DOHH2 (cell line): ENCODE measurements at regions not wholly inside any gene's neighbourhood (a gene's known extent, or its start where the extent isn't known, plus 50 kb on each side); places are given as distances from the start of the nearest gene placed in this dataset.

Source experiments
- H3F3A ChIP-seq: fragments of 200-600 bp; sonication (generic), shearing (Covaris generic); 2 replicates; pipeline ENCODE4 v1.6.0; 2016; ENCODE audit warnings: antibody characterized with exemption, mild to moderate bottlenecking; ENCODE audit not compliant: control insufficient read depth, insufficient read depth
- H3K27ac ChIP-seq: fragments of 200-600 bp; sonication (generic); 2 replicates; pipeline ENCODE4 v1.5.1; 2014; ENCODE audit warnings: low read depth, mild to moderate bottlenecking, low read length, moderate library complexity
- H3K27me3 ChIP-seq: fragments of 200-600 bp; sonication (generic); 2 replicates; pipeline ENCODE4 v1.6.1; 2014; ENCODE audit warnings: mild to moderate bottlenecking, low read length, mixed read lengths; ENCODE audit not compliant: control insufficient read depth
- H3K36me3 ChIP-seq: fragments of 200-600 bp; sonication (generic); 2 replicates; pipeline ENCODE4 v1.6.1; 2014; ENCODE audit warnings: mild to moderate bottlenecking, low read length, moderate library complexity, mixed read lengths; ENCODE audit not compliant: control insufficient read depth
- H3K4me1 ChIP-seq: fragments of 200-600 bp; sonication (generic); 2 replicates; pipeline ENCODE4 v1.6.1; 2014; ENCODE audit warnings: mild to moderate bottlenecking, low read length, mixed read lengths; ENCODE audit not compliant: control insufficient read depth
- H3K4me2 ChIP-seq: fragments of 200-600 bp; sonication (generic); 2 replicates; pipeline ENCODE4 v1.6.0; 2014; ENCODE audit warnings: mild to moderate bottlenecking, low read length, moderate library complexity
- H3K4me3 ChIP-seq: fragments of 200-600 bp; sonication (generic); 2 replicates; pipeline ENCODE4 v1.5.1; 2014; ENCODE audit warnings: mild to moderate bottlenecking, low read length, mixed read lengths
- H3K79me2 ChIP-seq: fragments of 200-600 bp; sonication (generic); 2 replicates; pipeline ENCODE4 v1.6.1; 2014; ENCODE audit warnings: mild to moderate bottlenecking, low read length, mixed read lengths; ENCODE audit not compliant: control insufficient read depth
- H3K9me2 ChIP-seq: fragments of 200-600 bp; sonication (generic); replicated peaks from 2 replicates; pipeline ENCODE4 v1.6.1; 2014; ENCODE audit warnings: mild to moderate bottlenecking, low read length, mixed read lengths; ENCODE audit not compliant: control insufficient read depth
- H3K9me3 ChIP-seq: fragments of 200-600 bp; sonication (generic); 2 replicates; pipeline ENCODE4 v1.6.1; 2014; ENCODE audit warnings: antibody characterized with exemption, low read length, mixed read lengths; ENCODE audit not compliant: control insufficient read depth, insufficient read depth
- H4K20me1 ChIP-seq: fragments of 200-600 bp; sonication (generic); 2 replicates; pipeline ENCODE4 v1.6.0; 2014; ENCODE audit warnings: low read depth, mild to moderate bottlenecking, antibody characterized with exemption, low read length, moderate library complexity; ENCODE audit not compliant: control insufficient read depth, insufficient read depth
- CTCF ChIP-seq: fragments of 200-600 bp; sonication (generic); IDR thresholded peaks from one replicate; pipeline ENCODE4 v1.5.1; 2014; ENCODE audit warnings: antibody characterized with exemption, mild to moderate bottlenecking, low read depth, low read length; ENCODE audit not compliant: poor library complexity, severe bottlenecking
- EZH2phosphoT487 ChIP-seq: fragments of 200-600 bp; sonication (generic); IDR thresholded peaks from 2 replicates; pipeline ENCODE4 v1.6.1; 2017; ENCODE audit warnings: borderline replicate concordance, mild to moderate bottlenecking, antibody characterized with exemption, low read length, moderate library complexity, mixed read lengths

- no peaks in the 10 kb centered on the region for H4K20me1 ChIP-seq
- H3K4me3 ChIP-seq = no peak overlapping the region
- no peaks in the 10 kb centered on the region for H3K4me1 ChIP-seq
- no peaks in the 10 kb centered on the region for H3K9me3 ChIP-seq
- H3K27ac ChIP-seq = no peak overlapping the region
- no peak overlapping the region for H3K4me2 ChIP-seq
- no peaks in the 10 kb centered on the region for H3K27me3 ChIP-seq
- TF ChIP-seq EZH2phosphoT487 (no peak), CTCF (no peak)
- H3F3A ChIP-seq = no peaks in the 10 kb centered on the region
- no peaks in the 10 kb centered on the region for H3K9me2 ChIP-seq
- H3K79me2 ChIP-seq = no peaks in the 10 kb centered on the region
- H3K36me3 ChIP-seq = no peaks in the 10 kb centered on the region
These were observed 138.4 kb upstream of the GLRA1 start for GRCh38 chr5:152063004-152063403.

GRCh38 chr5:152061095-152061494, 136.4 kb upstream of the GLRA1 start:
- Histone ChIP-seq H3K4me3 (no peak overlapping the region), H4K20me1 (no peaks in the 10 kb centered on the region), H3K27me3 (no peaks in the 10 kb centered on the region), H3K9me3 (no peaks in the 10 kb centered on the region), H3K9me2 (no peaks in the 10 kb centered on the region), H3K36me3 (no peaks in the 10 kb centered on the region), H3K79me2 (no peaks in the 10 kb centered on the region), H3F3A (no peaks in the 10 kb centered on the region), H3K4me2 (no peak overlapping the region), H3K4me1 (no peaks in the 10 kb centered on the region), H3K27ac (no peak overlapping the region)
- TF ChIP-seq EZH2phosphoT487 = no peak
- TF ChIP-seq CTCF = no peak

- Histone ChIP-seq H3K27me3 (no peaks in the 10 kb centered on the region), H3K9me2 (no peaks in the 10 kb centered on the region), H3K4me2 (no peak overlapping the region), H3K4me1 (no peaks in the 10 kb centered on the region), H3K4me3 (no peak overlapping the region), H4K20me1 (no peaks in the 10 kb centered on the region), H3F3A (no peaks in the 10 kb centered on the region), H3K9me3 (no peaks in the 10 kb centered on the region), H3K27ac (no peak overlapping the region), H3K79me2 (no peaks in the 10 kb centered on the region), H3K36me3 (no peaks in the 10 kb centered on the region)
- TF ChIP-seq CTCF = no peak
- TF ChIP-seq EZH2phosphoT487 = no peak
These were observed 133.6 kb upstream of the GLRA1 start for GRCh38 chr5:152058267-152058666.

GRCh38 chr5:152056931-152057330, 132.3 kb upstream of the GLRA1 start:
- Histone ChIP-seq H3K27me3 (no peaks in the 10 kb centered on the region), H3K9me3 (no peaks in the 10 kb centered on the region), H3K4me2 (no peak overlapping the region), H3K36me3 (no peaks in the 10 kb centered on the region), H3K9me2 (no peaks in the 10 kb centered on the region), H3K4me1 (no peaks in the 10 kb centered on the region), H3K4me3 (no peak overlapping the region), H3F3A (no peaks in the 10 kb centered on the region), H3K79me2 (no peaks in the 10 kb centered on the region), H4K20me1 (no peaks in the 10 kb centered on the region), H3K27ac (no peak overlapping the region)
- TF ChIP-seq CTCF = no peak
- no peak for TF ChIP-seq EZH2phosphoT487
